CMK (cell line): ENCODE measurements at regions not wholly inside any gene's neighbourhood (a gene's known extent, or its start where the extent isn't known, plus 50 kb on each side); places are given as distances from the start of the nearest gene placed in this dataset.

Experiments
- DNase-seq: peaks from one replicate; pipeline ENCODE4 v3.0.0-alpha.2; 2010; ENCODE audit warnings: low read depth

DNA sequence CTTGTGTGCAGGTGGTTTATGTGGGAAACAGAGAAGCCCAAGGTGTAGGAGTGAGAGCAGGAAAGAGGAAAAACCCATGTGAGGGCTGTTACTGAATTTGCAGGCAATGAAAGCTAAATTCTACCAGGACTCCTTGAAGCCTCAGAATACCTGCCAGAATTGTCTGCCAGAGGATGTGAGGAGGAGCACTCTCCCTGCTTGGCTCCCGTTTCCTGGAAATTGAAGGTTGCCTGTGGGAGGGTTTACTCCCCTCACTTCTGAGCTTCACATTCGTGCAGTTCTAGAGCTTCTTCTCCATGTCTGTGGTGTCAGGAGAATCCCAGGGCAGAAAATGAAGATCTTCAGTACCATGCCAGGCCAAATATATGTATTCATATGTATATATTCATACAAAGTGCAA is 220.8 kb upstream of the ZP4 start:
- DNase-seq, result no peak

GRCh38 chr1:238111081-238111480 is 220.4 kb upstream of the ZP4 start:
- DNase-seq, result no peak

GRCh38 chr1:238108417-238108816 is 217.7 kb upstream of the ZP4 start:
- no peak for DNase-seq

- no peak for DNase-seq
Measured at GRCh38 chr1:238107322-238107721, 216.6 kb upstream of the ZP4 start.

DNA sequence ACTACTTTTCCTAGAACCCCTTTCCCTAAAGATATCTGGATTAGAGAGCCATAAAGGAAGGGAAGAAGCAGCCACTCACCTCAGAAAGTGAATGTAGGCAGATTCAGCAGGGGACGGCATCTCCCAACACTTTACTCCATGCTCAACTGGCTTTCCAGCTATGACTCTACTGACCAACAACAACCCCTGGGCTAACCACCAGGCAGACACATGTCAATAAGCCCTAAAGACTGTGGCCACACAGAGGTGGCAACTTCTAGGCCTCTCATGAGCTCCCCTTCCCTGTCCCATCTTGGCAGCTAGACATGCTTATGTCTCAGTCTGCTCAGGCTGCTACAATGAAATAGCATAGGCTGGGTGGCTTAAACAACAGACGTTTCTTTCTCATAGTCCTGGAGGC is 214.0 kb upstream of the ZP4 start:
- DNase-seq, result no peak

- DNase-seq, result no peak
Measured at GRCh38 chr1:238101923-238102322, 211.2 kb upstream of the ZP4 start.

GRCh38 chr1:238099871-238100270 is 209.1 kb upstream of the ZP4 start:
- DNase-seq, result no peak

DNA sequence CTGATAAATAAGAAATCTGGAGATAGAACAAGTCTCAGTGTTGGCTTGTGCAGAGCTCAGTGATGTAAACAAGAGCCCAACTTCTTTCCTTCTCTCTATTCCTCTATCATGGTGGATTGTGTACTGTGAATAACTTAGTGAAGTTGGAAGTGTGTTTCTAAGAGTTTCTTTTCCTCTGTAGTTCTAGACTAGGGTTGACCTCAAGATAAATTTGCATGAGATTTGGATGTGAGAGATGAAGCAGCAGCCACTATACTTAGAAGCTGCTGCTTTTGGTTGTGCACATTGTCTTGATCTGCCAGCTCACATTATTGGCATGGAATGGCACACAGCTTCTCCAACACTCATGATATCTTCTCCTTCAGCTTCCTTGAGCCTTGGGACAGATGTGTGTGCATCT is 198.9 kb upstream of the ZP4 start:
- DNase-seq, result no peak

GRCh38 chr1:238088560-238089290 is 198.0 kb upstream of the ZP4 start:
- no peak for DNase-seq

GRCh38 chr1:238073991-238074390 is 183.3 kb upstream of the ZP4 start:
- DNase-seq, result no peak

DNA sequence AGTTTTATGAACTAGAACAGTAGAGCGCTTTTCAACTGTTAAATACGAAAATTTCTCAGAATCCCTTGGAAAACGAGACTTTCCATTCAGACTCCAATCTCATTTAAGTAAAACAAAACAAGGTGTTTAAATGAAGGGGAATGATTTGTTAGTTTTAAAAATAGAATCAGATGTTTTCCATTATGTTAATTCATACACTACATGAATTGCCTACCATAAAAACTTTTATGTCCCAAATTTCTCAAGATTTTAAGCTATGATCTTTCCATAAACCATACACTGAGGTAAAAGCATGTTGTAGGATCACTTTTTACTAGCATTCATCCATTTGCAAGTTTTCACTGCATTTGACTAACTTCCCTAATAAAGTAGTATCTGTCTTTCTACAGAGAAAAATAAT is 180.3 kb upstream of the ZP4 start:
- no peak for DNase-seq

- no peak for DNase-seq
Measured at GRCh38 chr1:238063454-238063853, 172.7 kb upstream of the ZP4 start.

- no peak for DNase-seq
Measured at GRCh38 chr1:238061967-238062613, 171.4 kb upstream of the ZP4 start.

DNA sequence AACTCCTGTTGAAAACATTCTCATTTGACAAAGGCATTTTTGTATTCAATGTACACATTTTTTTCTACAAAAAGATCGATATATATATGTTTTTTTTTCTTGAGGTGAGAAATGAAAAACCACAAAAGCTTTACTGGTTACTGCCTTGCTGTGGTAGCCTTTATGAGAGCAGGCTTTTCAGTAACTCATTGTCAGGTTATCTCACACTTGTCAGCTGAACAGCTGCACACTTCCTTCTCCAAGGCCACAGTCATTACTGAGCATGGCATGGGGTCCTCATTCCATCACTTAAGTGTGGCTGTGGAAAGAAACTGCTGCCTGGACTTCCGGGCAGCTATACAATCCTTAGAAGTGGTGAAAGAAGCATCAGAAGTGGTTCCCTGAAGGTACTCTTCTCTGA is 169.3 kb upstream of the ZP4 start:
- no peak for DNase-seq

GRCh38 chr1:238052496-238053266 is 162.0 kb upstream of the ZP4 start:
- no peak for DNase-seq

GRCh38 chr1:238029126-238029525 is 138.4 kb upstream of the ZP4 start:
- no peak for DNase-seq

GRCh38 chr1:238027366-238027765 is 136.6 kb upstream of the ZP4 start:
- no peak for DNase-seq

GRCh38 chr1:238023137-238023536 is 132.4 kb upstream of the ZP4 start:
- no peak for DNase-seq

GRCh38 chr1:238018214-238018613 is 127.5 kb upstream of the ZP4 start:
- DNase-seq, result no peak

- DNase-seq, result no peak
Measured at GRCh38 chr1:238006779-238007178, 116.1 kb upstream of the ZP4 start.

DNA sequence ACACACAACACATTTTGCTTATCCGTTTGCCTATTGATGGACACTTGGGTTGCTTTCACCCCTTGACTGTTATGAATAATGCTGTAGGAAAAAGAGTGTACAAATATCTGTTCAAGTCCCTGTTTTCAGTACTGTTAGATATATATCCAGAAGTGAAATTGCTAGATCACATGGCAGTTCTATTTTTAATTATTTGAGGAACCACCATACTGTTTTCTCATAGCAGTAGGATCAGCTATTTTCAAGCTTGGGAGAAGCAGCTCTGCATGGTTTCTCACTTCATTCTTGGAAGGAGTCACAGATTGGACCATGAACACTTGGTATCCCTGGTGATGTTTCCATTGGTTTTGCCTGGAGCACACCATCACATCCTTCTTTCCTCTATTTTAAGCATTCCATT is 114.4 kb upstream of the ZP4 start:
- no peak for DNase-seq

GRCh38 chr1:238001818-238002217 is 111.1 kb upstream of the ZP4 start:
- no peak for DNase-seq

GRCh38 chr1:237999426-238000052 is 108.8 kb upstream of the ZP4 start:
- DNase-seq, result no peak
